HT1080 (cell line): ENCODE measurements at regions not wholly inside any gene's neighbourhood (a gene's known extent, or its start where the extent isn't known, plus 50 kb on each side); places are given as distances from the start of the nearest gene placed in this dataset.
A peak's percentile ranks its signal among the peaks of the same experiment; 100 is the strongest.

Experiments
- DNase-seq: peaks from one replicate; pipeline ENCODE4 v3.0.0-alpha.2; 2015; ENCODE audit warnings: low read depth

DNA sequence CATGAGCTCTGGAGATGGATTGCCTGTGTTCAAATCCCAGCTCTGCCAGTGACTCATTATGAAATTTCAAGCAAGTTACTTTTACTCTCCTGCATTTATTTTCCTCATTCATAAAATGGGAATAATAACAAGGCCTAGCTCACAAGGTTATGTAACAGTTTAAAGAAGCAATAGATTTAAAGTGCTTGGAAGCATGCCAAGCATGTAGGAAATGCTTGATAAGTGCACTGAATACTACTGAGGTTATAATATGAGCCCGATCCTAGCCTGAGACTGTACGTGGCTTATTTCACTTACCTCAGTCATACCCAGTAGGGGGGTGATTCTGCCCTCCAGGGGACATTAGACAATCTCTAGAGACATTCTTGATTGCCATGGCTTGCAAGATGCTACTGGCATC, 734.1 kb upstream of the WWC1 start:
- DNase-seq: no peak

DNA sequence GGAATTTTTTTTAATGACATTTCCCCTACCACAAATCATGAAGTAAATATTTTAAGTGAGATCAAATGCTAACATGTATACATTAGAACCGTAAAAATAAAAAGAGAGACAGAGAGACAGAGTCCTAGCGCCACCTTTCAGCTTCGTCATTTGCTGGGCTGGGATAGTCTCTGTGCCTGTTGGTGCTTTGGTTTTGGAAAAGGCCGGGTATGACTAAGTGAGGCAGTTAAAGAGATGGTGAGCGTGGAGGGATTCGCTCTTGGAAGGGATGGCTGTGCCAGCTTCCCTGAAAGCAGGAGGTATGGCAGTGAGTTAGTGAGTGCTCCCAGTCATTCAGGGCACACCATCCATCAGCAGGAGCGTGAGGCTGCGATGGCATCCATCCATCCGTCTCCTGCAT, 729.6 kb upstream of the WWC1 start:
- no peak for DNase-seq

DNA sequence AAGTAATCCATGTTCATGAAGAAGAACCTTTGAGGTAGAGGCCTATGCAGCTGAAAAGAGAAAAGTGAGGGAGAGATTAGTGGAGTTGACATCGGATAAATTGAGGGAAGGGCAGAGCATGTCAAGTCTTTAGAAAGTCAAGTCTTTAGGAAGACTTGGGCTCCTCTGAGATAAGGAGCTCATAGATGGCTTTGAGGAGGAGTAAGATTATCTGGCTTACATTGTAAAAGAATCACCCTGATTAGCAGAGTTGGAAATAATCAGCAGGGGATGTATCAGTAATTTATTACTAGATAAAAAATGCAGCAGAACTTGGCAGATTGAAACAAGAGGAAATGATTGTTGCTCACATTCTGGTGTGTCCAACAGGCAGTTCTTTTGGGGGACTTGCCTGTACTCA, 727.2 kb upstream of the WWC1 start:
- DNase-seq: no peak

DNA sequence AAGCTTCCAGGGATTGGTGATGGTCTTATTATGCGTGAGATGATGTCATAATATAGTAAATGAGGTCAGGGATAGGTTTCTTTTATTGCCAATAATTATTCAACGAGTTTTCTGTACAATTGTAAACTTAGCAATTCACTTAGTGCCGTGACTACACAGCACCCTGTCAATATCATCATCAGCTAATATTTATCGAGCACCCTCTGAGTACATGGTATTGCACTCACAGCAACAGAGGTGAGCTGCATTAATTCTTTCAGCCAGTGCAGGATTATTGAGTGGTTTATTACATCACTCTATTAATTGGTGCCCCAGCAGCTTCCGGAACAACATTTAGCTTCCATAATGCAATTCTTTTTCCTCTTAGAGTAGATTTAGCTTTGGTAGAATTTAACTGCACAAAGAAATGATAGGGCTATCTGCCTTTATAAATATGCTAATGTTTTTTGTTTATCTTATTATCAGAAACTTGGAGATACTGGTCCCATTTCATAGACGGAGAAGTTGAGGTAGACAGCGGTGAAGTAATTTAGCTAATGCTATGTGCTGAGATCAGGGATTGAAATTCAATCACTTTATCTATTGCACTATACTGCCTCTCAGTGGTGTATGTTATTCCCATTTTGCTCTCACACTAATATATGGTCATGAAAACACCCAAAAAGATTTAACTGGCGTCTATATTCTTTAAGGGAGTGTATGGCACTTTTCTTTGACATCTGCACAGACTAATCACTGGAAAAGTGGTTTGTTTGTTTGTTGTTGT, 726.1 kb upstream of the WWC1 start:
- peak; percentile 56 for DNase-seq

GRCh38 chr5:167570431-167570830, 721.0 kb upstream of the WWC1 start:
- DNase-seq: no peak

GRCh38 chr5:167571824-167572223, 719.6 kb upstream of the WWC1 start:
- no peak for DNase-seq

DNA sequence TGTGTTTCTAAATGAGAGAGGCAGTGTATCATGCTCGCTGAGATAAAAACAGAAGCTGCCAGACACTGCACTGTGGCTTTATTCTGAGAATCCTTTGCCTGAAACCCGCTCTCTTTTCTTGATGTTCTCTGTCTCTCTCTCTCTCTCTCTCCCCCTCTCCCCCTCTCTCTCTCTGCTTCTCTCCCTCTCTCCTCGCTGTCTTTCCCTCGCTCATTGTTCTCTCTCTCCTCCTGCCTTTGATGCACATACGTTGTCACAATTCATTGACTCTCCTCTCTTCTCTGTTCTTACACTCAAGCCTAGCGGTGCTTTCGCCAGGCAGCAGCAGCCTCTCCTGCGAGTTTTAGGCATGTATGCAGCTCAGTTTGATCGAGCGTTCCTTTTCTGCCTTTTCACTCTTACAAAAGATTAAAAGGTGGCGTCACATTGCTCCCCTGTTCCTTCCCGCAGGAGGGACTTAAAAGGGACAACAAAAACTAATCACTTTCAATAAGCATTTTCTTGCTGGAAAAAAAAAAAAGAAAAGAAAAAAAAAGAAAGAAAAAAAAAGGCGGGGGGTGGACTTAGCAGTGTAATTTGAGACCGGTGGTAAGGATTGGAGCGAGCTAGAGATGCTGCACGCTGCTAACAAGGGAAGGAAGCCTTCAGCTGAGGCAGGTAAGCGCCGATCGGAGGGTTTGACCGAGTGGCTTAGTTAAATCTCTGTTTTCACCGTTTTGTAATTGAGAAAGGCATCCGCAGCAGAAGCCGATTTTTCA, 717.9 kb upstream of the WWC1 start:
- no peak for DNase-seq

GRCh38 chr5:167574464-167574863, 717.0 kb upstream of the WWC1 start:
- DNase-seq: no peak

DNA sequence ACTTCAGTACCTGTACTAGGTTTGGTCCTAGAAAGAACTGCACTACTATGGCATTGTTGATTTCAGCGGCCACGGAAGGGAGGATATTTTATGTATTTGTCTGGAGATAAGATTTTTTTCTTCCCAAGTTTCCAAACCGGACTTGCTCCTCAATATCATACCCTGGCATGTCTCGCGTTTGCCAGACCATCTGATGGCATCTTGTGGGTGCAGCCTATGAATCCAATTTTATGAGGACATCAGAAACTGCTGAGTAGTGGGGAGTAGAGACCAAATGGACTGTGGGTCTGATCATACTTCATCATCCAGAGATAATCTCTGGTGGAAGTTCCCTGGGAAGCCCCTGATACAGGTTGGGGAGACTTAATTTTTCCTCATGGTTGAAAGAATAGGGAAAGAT, 716.1 kb upstream of the WWC1 start:
- no peak for DNase-seq

DNA sequence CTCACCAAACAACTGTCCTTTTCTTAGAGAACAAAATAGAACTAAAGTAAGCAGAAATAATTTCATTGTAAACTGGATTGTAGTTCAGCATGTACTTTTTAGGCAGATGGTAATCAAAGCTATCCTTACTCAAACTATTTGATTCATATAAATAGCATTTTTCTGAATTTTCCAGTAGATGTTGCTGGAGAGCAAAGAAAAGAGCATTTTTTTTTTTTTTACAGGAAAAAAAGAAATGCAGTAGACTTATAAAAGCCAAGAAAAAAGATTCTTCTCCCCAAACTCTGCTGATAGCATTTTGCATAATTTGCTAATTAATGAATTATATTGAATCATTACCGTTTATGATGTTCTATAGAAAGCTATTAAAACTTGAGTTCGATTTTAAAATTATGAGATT, 715.3 kb upstream of the WWC1 start:
- no peak for DNase-seq

DNA sequence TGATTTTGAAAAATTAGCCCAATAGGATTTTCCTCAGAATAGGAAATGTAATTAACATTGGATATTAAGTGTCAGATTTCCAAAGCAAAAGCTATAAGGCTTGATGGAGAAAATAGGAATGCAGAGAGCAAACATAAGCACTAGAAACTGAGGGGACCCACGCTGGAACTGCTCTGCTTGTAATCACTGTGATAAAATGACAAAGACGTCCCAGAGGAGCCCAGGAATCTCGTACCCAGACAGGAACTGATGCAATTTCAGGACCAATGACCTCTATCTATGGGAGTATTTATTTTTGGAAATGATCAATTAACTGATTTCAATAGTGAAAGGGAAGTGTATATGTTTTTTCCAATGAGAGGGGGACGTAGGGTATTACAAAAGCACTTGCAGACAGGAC, 714.5 kb upstream of the WWC1 start:
- DNase-seq: peak; percentile 10

DNA sequence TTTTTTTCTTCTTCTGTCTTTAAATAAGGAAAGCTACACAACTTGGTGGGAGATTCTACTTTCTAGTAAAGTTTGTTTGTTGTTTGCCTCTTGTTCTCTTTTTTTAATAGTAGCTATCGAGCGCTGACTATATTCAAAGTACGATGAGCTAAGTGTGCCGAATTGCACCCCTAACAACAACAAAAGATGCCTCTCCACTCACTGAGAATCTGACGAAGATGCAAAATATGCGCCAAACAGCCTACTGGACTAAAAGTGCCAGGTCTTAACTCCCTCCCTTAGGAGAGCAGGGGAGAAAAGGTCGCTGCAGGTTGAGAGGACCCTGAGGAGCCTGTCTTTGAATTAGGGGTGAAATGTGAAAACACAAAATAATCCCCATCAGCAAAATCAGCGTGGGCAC, 713.8 kb upstream of the WWC1 start:
- DNase-seq: no peak

GRCh38 chr5:167578977-167579692, 712.3 kb upstream of the WWC1 start:
- DNase-seq: peak; percentile 29

DNA sequence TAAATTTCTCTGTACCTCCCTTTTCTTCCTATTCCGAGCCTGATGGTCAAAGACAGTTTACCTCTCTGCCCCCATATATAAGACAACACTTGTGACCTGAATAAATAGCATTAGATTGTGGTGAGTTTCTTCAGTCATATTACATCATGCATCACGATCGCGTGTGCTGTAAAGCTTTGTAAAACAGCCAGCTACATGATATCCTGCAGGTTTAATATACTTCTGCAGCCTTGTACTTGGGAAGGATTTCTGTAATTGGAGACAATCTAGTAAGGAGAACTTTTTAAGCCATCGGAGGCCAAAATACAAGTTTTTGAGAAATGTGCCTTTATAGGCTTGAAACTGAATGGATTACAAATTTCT, 711.8 kb upstream of the WWC1 start:
- no peak for DNase-seq

GRCh38 chr5:167580608-167581007, 710.8 kb upstream of the WWC1 start:
- DNase-seq: no peak

GRCh38 chr5:167582283-167582682, 709.2 kb upstream of the WWC1 start:
- peak; percentile 21 for DNase-seq

DNA sequence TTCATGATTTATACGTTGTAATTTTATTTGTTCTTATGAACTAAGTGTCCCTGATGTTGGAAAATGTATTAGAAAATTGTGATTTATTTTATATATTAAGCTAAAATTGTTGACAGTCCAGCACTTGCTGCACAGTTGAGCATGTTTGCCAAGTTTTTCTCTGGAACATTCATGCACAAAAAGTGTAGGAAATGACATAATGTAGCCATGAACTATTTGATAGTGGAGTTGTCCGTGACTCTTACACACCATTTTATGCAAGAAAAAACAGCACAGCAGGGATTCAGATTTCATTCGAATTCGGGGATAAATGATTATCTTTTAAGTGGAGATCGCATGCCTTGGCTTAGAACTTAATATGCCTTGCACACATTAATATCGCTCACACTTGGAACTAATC, 708.6 kb upstream of the WWC1 start:
- no peak for DNase-seq

DNA sequence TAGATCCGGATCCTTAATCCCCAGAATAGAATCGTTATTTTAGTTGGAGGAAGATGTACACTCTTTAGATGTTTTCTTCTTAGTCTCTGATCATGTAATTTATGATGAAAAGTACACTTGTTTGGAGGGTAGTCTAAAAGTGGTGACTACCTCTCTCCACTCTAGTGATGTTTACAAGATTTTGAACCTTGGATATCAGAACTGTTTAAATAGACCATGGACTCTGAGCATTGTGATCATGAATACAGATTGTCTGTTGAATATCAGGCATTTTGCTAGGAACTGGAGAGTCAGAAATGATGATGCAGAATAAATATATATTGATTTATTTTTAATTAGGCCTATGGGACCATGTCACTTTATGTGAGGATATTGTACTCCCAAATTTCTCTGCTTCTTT, 706.3 kb upstream of the WWC1 start:
- no peak for DNase-seq

DNA sequence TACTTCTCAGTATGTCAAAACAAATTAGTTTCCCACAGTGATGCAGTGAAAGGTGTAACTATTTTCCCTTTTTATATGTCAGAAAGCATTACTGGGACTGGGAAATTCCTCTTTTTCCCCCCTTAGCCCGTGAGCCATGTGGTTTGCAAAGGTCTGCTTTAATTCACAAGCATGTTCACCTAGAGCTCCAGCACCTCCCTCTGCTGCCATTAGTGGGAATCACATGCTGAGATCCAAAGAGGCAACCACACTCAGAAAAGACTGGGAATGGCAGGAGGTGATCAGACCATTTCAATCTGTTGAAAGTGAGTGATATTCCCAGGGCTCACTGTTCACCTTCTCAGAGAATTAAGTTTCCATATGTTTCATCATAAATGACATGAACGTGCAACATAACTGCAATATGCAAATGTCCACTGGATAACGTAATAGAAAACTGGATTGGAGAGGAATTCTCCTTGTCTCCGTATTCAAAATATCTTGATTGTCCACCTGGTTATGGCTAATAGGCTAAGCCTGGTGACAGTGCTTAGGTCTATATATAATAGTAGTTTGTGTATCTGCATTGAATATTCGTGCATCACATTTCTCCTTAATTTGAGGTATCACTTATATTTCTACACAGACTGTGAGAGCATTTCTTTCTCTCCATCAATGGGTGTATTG, 703.5 kb upstream of the WWC1 start:
- DNase-seq: peak; percentile 26

DNA sequence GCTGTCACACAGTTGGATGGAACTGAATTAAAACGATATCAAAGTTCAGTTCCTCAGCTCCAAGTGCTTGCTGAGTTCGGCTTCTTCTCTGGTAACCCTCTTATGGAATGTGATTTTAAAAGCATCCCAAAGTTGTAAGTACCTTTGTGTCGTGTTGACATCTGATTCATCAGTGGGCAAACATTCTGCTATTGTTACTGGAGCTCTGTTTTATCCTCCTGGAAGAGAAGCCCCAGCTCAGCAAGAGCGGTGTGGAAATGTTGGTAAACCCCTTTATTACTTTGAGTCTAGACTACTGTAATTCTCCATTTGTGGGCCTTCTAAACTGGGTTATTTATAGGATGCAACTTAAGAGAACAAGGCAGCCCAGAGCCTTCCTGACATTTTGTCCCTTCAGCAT, 699.3 kb upstream of the WWC1 start:
- no peak for DNase-seq

DNA sequence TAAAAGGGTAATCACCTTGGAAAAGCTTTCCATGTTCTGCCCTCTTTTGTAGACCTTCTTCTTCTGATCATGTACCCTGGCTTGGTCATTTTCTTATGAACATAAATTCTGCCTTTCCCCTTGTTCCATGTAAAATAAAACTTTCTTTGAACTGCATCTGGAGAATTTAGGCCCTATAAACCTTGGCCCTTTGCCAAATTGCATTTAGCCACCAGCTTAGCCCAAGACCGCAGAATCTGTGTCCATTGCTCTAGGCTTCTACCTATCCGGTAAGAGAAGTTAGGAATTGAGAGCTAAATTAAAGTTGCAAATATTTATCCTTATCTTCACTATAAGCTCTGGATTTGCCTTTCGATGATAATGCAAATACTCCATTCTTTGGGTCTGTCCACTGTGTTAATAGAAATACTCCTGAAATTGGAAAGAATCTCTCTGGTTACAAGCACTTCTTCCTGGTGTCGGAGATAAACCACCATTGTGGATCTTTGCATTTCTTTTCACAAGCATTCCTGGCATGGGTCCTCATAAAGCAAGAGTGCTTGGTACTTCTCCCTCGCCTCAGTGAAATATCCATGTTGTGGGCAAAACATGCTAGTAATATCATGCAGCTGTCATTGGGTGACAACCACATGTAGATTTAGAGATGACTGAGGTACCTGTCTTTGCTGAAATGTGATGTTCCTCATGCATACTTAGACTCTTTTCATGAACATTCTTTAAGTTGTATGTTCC, 698.0 kb upstream of the WWC1 start:
- DNase-seq: no peak
